ENCODE measurements at regions not wholly inside any gene's neighbourhood (a gene's known extent, or its start where the extent isn't known, plus 50 kb on each side); places are given as distances from the start of the nearest gene placed in this dataset.
"Not testable (repeated sequence)": the region's sequence is repeated elsewhere in the genome, so short reads cannot be mapped to it uniquely, and the experiment has no call there.

- DNase-seq = not testable (repeated sequence)
These were observed 146.1 kb downstream of the ZNF92 start for GRCh38 chr7:65519751-65520150.

GRCh38 chr7:65545465-65546161 lies 172.0 kb downstream of the ZNF92 start:
- DNase-seq = not testable (repeated sequence)

- DNase-seq = not testable (repeated sequence)
These were observed 176.2 kb downstream of the ZNF92 start for GRCh38 chr7:65549589-65550443.

GRCh38 chr7:65550444-65550809 lies 176.8 kb downstream of the ZNF92 start:
- not testable (repeated sequence) for DNase-seq

- DNase-seq = not testable (repeated sequence)
These were observed 177.4 kb downstream of the ZNF92 start for GRCh38 chr7:65551042-65551441.

GRCh38 chr7:65554553-65555476 lies 181.2 kb downstream of the ZNF92 start:
- DNase-seq = not testable (repeated sequence)

GRCh38 chr7:65558584-65558983 lies 184.9 kb downstream of the ZNF92 start:
- DNase-seq = not testable (repeated sequence)

GRCh38 chr7:65561786-65562372 lies 188.2 kb downstream of the ZNF92 start:
- not testable (repeated sequence) for DNase-seq

GRCh38 chr7:65562522-65562921 lies 188.9 kb downstream of the ZNF92 start:
- not testable (repeated sequence) for DNase-seq

GRCh38 chr7:65563333-65563732 lies 189.7 kb downstream of the ZNF92 start:
- DNase-seq = not testable (repeated sequence)

GRCh38 chr7:65568226-65568625 lies 194.6 kb downstream of the ZNF92 start:
- not testable (repeated sequence) for DNase-seq

GRCh38 chr7:65570990-65571389 lies 197.3 kb downstream of the ZNF92 start:
- DNase-seq = not testable (repeated sequence)

- DNase-seq = not testable (repeated sequence)
These were observed 198.9 kb downstream of the ZNF92 start for GRCh38 chr7:65572581-65572980.

- DNase-seq = not testable (repeated sequence)
These were observed 202.7 kb downstream of the ZNF92 start for GRCh38 chr7:65576370-65576769.

GRCh38 chr7:65582518-65583119 lies 209.0 kb downstream of the ZNF92 start:
- not testable (repeated sequence) for DNase-seq

GRCh38 chr7:65602495-65602894 lies 228.8 kb downstream of the ZNF92 start:
- DNase-seq = not testable (repeated sequence)

- DNase-seq = no peak
These were observed 235.5 kb downstream of the ZNF92 start for GRCh38 chr7:65609131-65609530.

- not testable (repeated sequence) for DNase-seq
These were observed 240.1 kb downstream of the ZNF92 start for GRCh38 chr7:65613644-65614289.

- not testable (repeated sequence) for DNase-seq
These were observed 242.5 kb downstream of the ZNF92 start for GRCh38 chr7:65616111-65616510.

GRCh38 chr7:65620216-65620615 lies 246.6 kb downstream of the ZNF92 start:
- not testable (repeated sequence) for DNase-seq

GRCh38 chr7:65621580-65622201 lies 248.0 kb downstream of the ZNF92 start:
- not testable (repeated sequence) for DNase-seq
